Loucy (cell line): ENCODE measurements at regions not wholly inside any gene's neighbourhood (a gene's known extent, or its start where the extent isn't known, plus 50 kb on each side); places are given as distances from the start of the nearest gene placed in this dataset.

Source experiments
- CTCF ChIP-seq: fragments of 200-600 bp; sonication (generic); conservative IDR thresholded peaks from 2 replicates; pipeline ENCODE4 v1.5.1; 2014; ENCODE audit warnings: mild to moderate bottlenecking, antibody characterized with exemption, low read length
- EZH2phosphoT487 ChIP-seq: fragments of 200-600 bp; IDR thresholded peaks from 2 replicates; pipeline ENCODE4 v1.6.1; 2018; ENCODE audit warnings: antibody characterized with exemption, mild to moderate bottlenecking, moderate library complexity, borderline replicate concordance

GRCh38 chr4:12028258-12028657, 599.6 kb upstream of the HS3ST1 start:
- TF ChIP-seq CTCF (no peak), EZH2phosphoT487 (no peak)
